HG03039 (cell line): ENCODE measurements at regions not wholly inside any gene's neighbourhood (a gene's known extent, or its start where the extent isn't known, plus 50 kb on each side); places are given as distances from the start of the nearest gene placed in this dataset.

ENCODE experiments used
- ATAC-seq: cut with Tn5 transposase; IDR thresholded peaks from one replicate; pipeline ENCODE4 v1.9.1; 2021; ENCODE audit warnings: mild to moderate bottlenecking, moderate library complexity; ENCODE audit not compliant: unreplicated experiment

GRCh38 chr18:24771300-24771699, 310.9 kb downstream of the HRH4 start:
- ATAC-seq = no peak

- ATAC-seq = no peak
These were observed 312.7 kb downstream of the HRH4 start for GRCh38 chr18:24773101-24773500.

- ATAC-seq = no peak
These were observed 315.6 kb downstream of the HRH4 start for GRCh38 chr18:24776019-24776418.

- no peak for ATAC-seq
These were observed 318.5 kb downstream of the HRH4 start for GRCh38 chr18:24778810-24779418.

- no peak for ATAC-seq
These were observed 322.1 kb downstream of the HRH4 start for GRCh38 chr18:24782566-24782965.

GRCh38 chr18:24785019-24785418, 324.6 kb downstream of the HRH4 start:
- ATAC-seq = no peak

- ATAC-seq = no peak
These were observed 325.6 kb downstream of the HRH4 start for GRCh38 chr18:24786027-24786426.

- no peak for ATAC-seq
These were observed 329.9 kb downstream of the HRH4 start for GRCh38 chr18:24790347-24790746.

GRCh38 chr18:24791751-24792545, 331.5 kb downstream of the HRH4 start:
- ATAC-seq = no peak

- no peak for ATAC-seq
These were observed 333.3 kb downstream of the HRH4 start for GRCh38 chr18:24793742-24794141.

GRCh38 chr18:24795129-24795528, 334.7 kb downstream of the HRH4 start:
- no peak for ATAC-seq

- no peak for ATAC-seq
These were observed 337.5 kb downstream of the HRH4 start for GRCh38 chr18:24797981-24798380.

GRCh38 chr18:24799176-24799575, 338.7 kb downstream of the HRH4 start:
- ATAC-seq = no peak

- ATAC-seq = no peak
These were observed 339.3 kb downstream of the HRH4 start for GRCh38 chr18:24799720-24800119.

- ATAC-seq = no peak
These were observed 340.6 kb downstream of the HRH4 start for GRCh38 chr18:24801001-24801400.

- no peak for ATAC-seq
These were observed 342.0 kb downstream of the HRH4 start for GRCh38 chr18:24802456-24802855.

GRCh38 chr18:24805156-24805555, 344.7 kb downstream of the HRH4 start:
- no peak for ATAC-seq

- ATAC-seq = no peak
These were observed 348.9 kb downstream of the HRH4 start for GRCh38 chr18:24809173-24809950.

- ATAC-seq = no peak
These were observed 350.3 kb downstream of the HRH4 start for GRCh38 chr18:24810561-24811305.

- no peak for ATAC-seq
These were observed 351.7 kb downstream of the HRH4 start for GRCh38 chr18:24811950-24812681.
